H1 (cell line): ENCODE measurements at regions not wholly inside any gene's neighbourhood (a gene's known extent, or its start where the extent isn't known, plus 50 kb on each side); places are given as distances from the start of the nearest gene placed in this dataset.

Source experiments
- CTCF ChIA-PET: fragments of 300-600 bp; sonication (Branson Sonifier 250); formaldehyde crosslinking; loops from one replicate; lab custom pipeline; 2021; ENCODE audit not compliant: partially characterized antibody; lab: Charles Lee
- POLR2A ChIA-PET: fragments of 300-600 bp; sonication (Branson Sonifier 250); formaldehyde crosslinking; loops from one replicate; lab custom pipeline; 2021; ENCODE audit warnings: inconsistent platforms; ENCODE audit not compliant: partially characterized antibody; lab: Charles Lee
- DNase-seq, 2 experiments: peaks; one replicate each; pipeline versions ENCODE4 v3.0.0 to v3.0.0-alpha.2; 2010 to 2022; ENCODE audit warnings: low spot score in 2 of 2, low read depth in 1 of 2, mixed read lengths in 1 of 2
- FAIRE-seq: peaks from 2 replicates; lab custom pipeline; 2011; peaks lifted over from hg19 to GRCh38; lab: Jason Lieb, UNC
- H2AFZ ChIP-seq: 2 replicates; pipeline ENCODE4 v1.8.1; 2012; ENCODE audit warnings: low read length, inconsistent platforms
- H2AK5ac ChIP-seq: 2 replicates; pipeline ENCODE4 v1.6.1; 2013; ENCODE audit warnings: low read depth, low read length
- H2BK120ac ChIP-seq: replicated peaks from 2 replicates; pipeline ENCODE3; 2013; ENCODE audit warnings: low read depth, low read length, inconsistent platforms
- H2BK12ac ChIP-seq: 2 replicates; pipeline ENCODE4 v1.6.1; 2013; ENCODE audit warnings: low read depth, low read length
- H2BK15ac ChIP-seq: 2 replicates; pipeline ENCODE4 v1.6.1; 2013; ENCODE audit warnings: low read length
- H2BK20ac ChIP-seq: 2 replicates; pipeline ENCODE4 v1.6.1; 2013; ENCODE audit warnings: low read length
- H2BK5ac ChIP-seq: 2 replicates; pipeline ENCODE4 v1.6.1; 2013; ENCODE audit warnings: low read depth, low read length
- H3K14ac ChIP-seq: 2 replicates; pipeline ENCODE4 v1.6.1; 2013; ENCODE audit warnings: inconsistent platforms; ENCODE audit not compliant: insufficient read length
- H3K18ac ChIP-seq: 2 replicates; pipeline ENCODE4 v1.6.1; 2013; ENCODE audit warnings: low read length; ENCODE audit errors: extremely low read depth
- H3K23ac ChIP-seq: 2 replicates; pipeline ENCODE4 v1.6.1; 2013; ENCODE audit warnings: inconsistent platforms; ENCODE audit not compliant: insufficient read length
- H3K23me2 ChIP-seq: 2 replicates; pipeline ENCODE4 v1.6.1; 2013; ENCODE audit warnings: low read depth, low read length
- H3K27ac ChIP-seq: 2 replicates; pipeline ENCODE4 v1.6.1; 2011; ENCODE audit warnings: low read depth, low read length, inconsistent platforms
- H3K27me3 ChIP-seq, 4 experiments: replicated peaks in 1 of 4; 1 replicate in 1 of 4; 2 replicates in 3 of 4; pipeline versions ENCODE4 v1.6.1 to v1.8.1; 2011 to 2013; ENCODE audit warnings: low read length in 3 of 4, mild to moderate bottlenecking in 3 of 4, inconsistent platforms in 2 of 4, mixed read lengths in 2 of 4, moderate library complexity in 1 of 4; ENCODE audit not compliant: control insufficient read depth in 3 of 4, insufficient read depth in 3 of 4; ENCODE audit errors: extremely low read depth in 1 of 4
- H3K36me3 ChIP-seq, 4 experiments: 2 replicates each; pipeline versions ENCODE4 v1.6.1 to v1.8.1; 2011 to 2013; ENCODE audit warnings: mild to moderate bottlenecking in 4 of 4, low read length in 3 of 4, moderate library complexity in 2 of 4, control low read depth in 1 of 4, inconsistent platforms in 1 of 4; ENCODE audit not compliant: insufficient read depth in 4 of 4, control insufficient read depth in 2 of 4
- H3K4ac ChIP-seq: replicated peaks from 2 replicates; pipeline ENCODE3; 2013; ENCODE audit warnings: low read length, low read depth, mixed read lengths, inconsistent platforms; ENCODE audit not compliant: insufficient read length
- H3K4me1 ChIP-seq, 4 experiments: replicated peaks in 1 of 4; 1 replicate in 1 of 4; 2 replicates in 3 of 4; pipeline versions ENCODE4 v1.6.1 to v1.8.1; 2011 to 2013; ENCODE audit warnings: low read length in 3 of 4, inconsistent platforms in 2 of 4, mixed read lengths in 1 of 4; ENCODE audit not compliant: insufficient read depth in 4 of 4, control insufficient read depth in 3 of 4
- H3K4me2 ChIP-seq, 2 experiments: 2 replicates each; pipeline versions ENCODE4 v1.6.1 to v1.8.1; 2011 to 2013; ENCODE audit warnings: low read depth in 2 of 2, low read length in 2 of 2, control low read depth in 1 of 2, inconsistent platforms in 1 of 2, mild to moderate bottlenecking in 1 of 2; ENCODE audit not compliant: insufficient read depth in 1 of 2
- H3K4me3 ChIP-seq, 4 experiments: fragments of 200-600, 300-600 bp in 1 of 4; sonication (generic), shearing (Covaris generic), sonication (Bioruptor Twin) in 1 of 4; 2 replicates each; pipeline versions ENCODE4 v1.5.1 to v1.8.1; 2011 to 2016; ENCODE audit warnings: low read length in 4 of 4, low read depth in 3 of 4, control low read depth in 2 of 4, inconsistent platforms in 2 of 4, mild to moderate bottlenecking in 2 of 4, mixed read lengths in 1 of 4, moderate library complexity in 1 of 4; ENCODE audit not compliant: insufficient read depth in 2 of 4; ENCODE audit errors: extremely low read depth in 1 of 4
- H3K56ac ChIP-seq: replicated peaks from 2 replicates; pipeline ENCODE3; 2013; ENCODE audit warnings: low read depth, mild to moderate bottlenecking, mixed read lengths, low read length, inconsistent platforms; ENCODE audit not compliant: insufficient read length
- H3K79me1 ChIP-seq: 2 replicates; pipeline ENCODE4 v1.6.1; 2013; ENCODE audit warnings: low read depth, low read length, control low read depth
- H3K79me2 ChIP-seq, 2 experiments: 2 replicates each; pipeline versions ENCODE4 v1.6.1 to v1.8.1; 2012 to 2013; ENCODE audit warnings: low read length in 2 of 2, mild to moderate bottlenecking in 2 of 2, inconsistent platforms in 1 of 2; ENCODE audit not compliant: insufficient read depth in 2 of 2, control insufficient read depth in 1 of 2
- H3K9ac ChIP-seq, 4 experiments: replicated peaks in 1 of 4; 1 replicate in 1 of 4; 2 replicates in 3 of 4; pipeline versions ENCODE4 v1.6.1 to v1.8.1; 2011 to 2013; ENCODE audit warnings: low read depth in 3 of 4, low read length in 3 of 4, control low read depth in 2 of 4, mild to moderate bottlenecking in 2 of 4, moderate library complexity in 2 of 4, inconsistent platforms in 1 of 4; ENCODE audit errors: extremely low read depth in 1 of 4
- H3K9me3 ChIP-seq, 2 experiments: 2 replicates each; pipeline versions ENCODE4 v1.6.1 to v1.8.1; 2012 to 2013; ENCODE audit warnings: mild to moderate bottlenecking in 2 of 2, moderate library complexity in 2 of 2, control low read depth in 1 of 2, inconsistent platforms in 1 of 2, low read depth in 1 of 2, low read length in 1 of 2, mixed read lengths in 1 of 2; ENCODE audit not compliant: insufficient read depth in 2 of 2
- H4K20me1 ChIP-seq, 2 experiments: replicated peaks in 1 of 2; 2 replicates each; pipeline versions ENCODE3 to v1.8.1; 2011 to 2013; ENCODE audit warnings: inconsistent platforms in 2 of 2, low read length in 2 of 2, mild to moderate bottlenecking in 1 of 2; ENCODE audit not compliant: insufficient read depth in 2 of 2, control insufficient read depth in 1 of 2
- H4K5ac ChIP-seq: 2 replicates; pipeline ENCODE4 v1.6.1; 2013; ENCODE audit warnings: low read length, low read depth, mixed read lengths, inconsistent platforms; ENCODE audit not compliant: insufficient read length
- H4K8ac ChIP-seq: 2 replicates; pipeline ENCODE4 v1.8.0; 2013; ENCODE audit warnings: mild to moderate bottlenecking, moderate library complexity, low read length, inconsistent platforms; ENCODE audit not compliant: insufficient read depth; ENCODE audit errors: extremely low read depth
- H4K91ac ChIP-seq: replicated peaks from 2 replicates; pipeline ENCODE3; 2013; ENCODE audit warnings: low read length, mixed read lengths, inconsistent platforms; ENCODE audit not compliant: insufficient read length
- NRF1 ChIP-seq: IDR thresholded peaks from 2 replicates; pipeline ENCODE4 v1.6.1; 2011; ENCODE audit warnings: mild to moderate bottlenecking, low read depth, low read length, improper control_type of control experiment
- RFX5 ChIP-seq: IDR thresholded peaks from 2 replicates; pipeline ENCODE4 v1.6.1; 2011; ENCODE audit warnings: low read depth, low read length, improper control_type of control experiment, borderline replicate concordance
- WGBS, 2 experiments: shearing (Covaris generic) in 1 of 2; methylation state at CpG; one replicate each; pipeline versions ENCODE4 v1.1.6 to v1.1.7; 2013 to 2015; ENCODE audit warnings: low lambda C conversion rate in 2 of 2, mixed read lengths in 2 of 2, inconsistent platforms in 1 of 2, low coverage in 1 of 2, missing lambda C conversion rate in 1 of 2; ENCODE audit not compliant: insufficient replicate concordance in 2 of 2, insufficient coverage in 1 of 2, insufficient read length in 1 of 2; ENCODE audit errors: extremely low coverage in 1 of 2, missing lambda C conversion rate in 1 of 2; 5-methylcytosine and 5-hydroxymethylcytosine counted together

- H3K9ac ChIP-seq: no peak overlapping the region
- no peak overlapping the region for H2BK120ac ChIP-seq
- no peak overlapping the region for H2BK20ac ChIP-seq
- H2AK5ac ChIP-seq: no peak overlapping the region
- H3K23ac ChIP-seq: no peak overlapping the region
- H3K14ac ChIP-seq: no peak overlapping the region
- no peaks in the 10 kb centered on the region for H3K27me3 ChIP-seq
- H3K36me3 ChIP-seq: no peaks in the 10 kb centered on the region
- H2BK15ac ChIP-seq: no peak overlapping the region
- H2BK12ac ChIP-seq: no peak overlapping the region
- no peak overlapping the region for H4K91ac ChIP-seq
- no peak overlapping the region for H3K56ac ChIP-seq
- H3K4me2 ChIP-seq: no peak overlapping the region
- WGBS, 2 experiments: 85% methylated on average over 3 of the region's 3 CpGs; no CpG with 5 or more reads in 1 of the 2 experiments
- H2BK5ac ChIP-seq: no peak overlapping the region
- peak overlapping the region; percentile 67; the same call in 1 of the 2 replicates for H2AFZ ChIP-seq
- H3K4ac ChIP-seq: no peak overlapping the region
- H3K79me1 ChIP-seq: no peaks in the 10 kb centered on the region
- no peaks in the 10 kb centered on the region for H4K20me1 ChIP-seq
- CTCF ChIA-PET: no interaction called here
- FAIRE-seq: no peak
- H3K27ac ChIP-seq: no peak overlapping the region
- POLR2A ChIA-PET: no interaction called here
- H4K5ac ChIP-seq: no peak overlapping the region
- H3K9me3 ChIP-seq: no peaks in the 10 kb centered on the region
- no peaks in the 10 kb centered on the region for H3K4me1 ChIP-seq
- no peak overlapping the region for H3K4me3 ChIP-seq
- no peak overlapping the region for H4K8ac ChIP-seq
- no peak overlapping the region for H3K18ac ChIP-seq
- H3K79me2 ChIP-seq: no peaks in the 10 kb centered on the region
- no peak for DNase-seq
- TF ChIP-seq NRF1 (no peak), RFX5 (peak; percentile 55)
- no peaks in the 10 kb centered on the region for H3K23me2 ChIP-seq
Observed at GRCh38 chr14:42391146-42391834, 784.6 kb downstream of the LRFN5 start.
